ENCODE measurements at regions not wholly inside any gene's neighbourhood (a gene's known extent, or its start where the extent isn't known, plus 50 kb on each side); places are given as distances from the start of the nearest gene placed in this dataset.

DNA sequence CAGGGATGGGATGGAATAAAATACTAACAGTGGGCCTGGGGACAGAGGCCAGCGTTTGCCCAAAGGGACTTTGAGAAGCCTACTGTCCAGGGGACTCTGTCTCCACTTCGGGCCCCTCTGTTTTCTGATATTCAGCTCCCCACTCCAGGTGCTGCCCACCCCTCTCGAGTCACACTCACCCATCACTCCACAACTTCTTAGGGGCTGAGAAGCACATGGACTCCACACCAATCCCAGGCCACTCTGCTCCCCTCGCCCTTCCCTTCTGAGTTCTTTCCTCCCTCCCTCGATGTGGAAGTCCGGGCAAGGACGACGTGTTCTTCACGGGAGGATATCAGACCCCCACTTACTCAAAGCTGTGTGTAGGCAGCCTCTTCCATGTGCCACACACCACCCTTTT, 124.5 kb downstream of the BARX1 start:
- no peak for ATAC-seq
- Mint-ChIP-seq H3K36me3 (peaks cover 0 to 7% (median under 1%) of the 10 kb centered on the region in 5 donors), H3K27ac (no peak overlapping the region), H3K9me3 (peaks cover 0 to 30% (median 16%) of the 10 kb centered on the region in 11 donors), H3K27me3 (peaks cover 42 to 60% (median 55%) of the 10 kb centered on the region in 5 donors), H3K4me3 (peak overlapping the region in 1 of 10 donors; percentile 53), H3K4me1 (peaks cover 3 to 15% (median 12%) of the 10 kb centered on the region in 7 donors)
- Histone ChIP-seq H3K27ac (ENCODE audit: low read depth, low read length) (no peak overlapping the region), H3K36me3 (ENCODE audit: control insufficient read depth in 2 of 3, insufficient read depth in 3 of 3, low read length in 3 of 3) (no peaks in the 10 kb centered on the region), H3K4me3 (ENCODE audit: low read length) (no peak overlapping the region), H3K4me1 (ENCODE audit: control insufficient read depth in 2 of 2, insufficient read depth in 2 of 2, low read length in 2 of 2) (no peaks in the 10 kb centered on the region), H3K27me3 (ENCODE audit: control insufficient read depth in 2 of 2, insufficient read depth in 2 of 2, low read length in 2 of 2) (peaks cover 0 to 4% of the 10 kb centered on the region in 2 donors), H3K9me3 (ENCODE audit: control insufficient read depth in 2 of 3, low read length in 3 of 3) (no peaks in the 10 kb centered on the region)
- ChIA-PET CTCF (no interaction called here), POLR2A (no interaction called here)
- DNase-seq = no peak
- intact Hi-C loops (cut with micrococcal nuclease) = no loop called here

DNA sequence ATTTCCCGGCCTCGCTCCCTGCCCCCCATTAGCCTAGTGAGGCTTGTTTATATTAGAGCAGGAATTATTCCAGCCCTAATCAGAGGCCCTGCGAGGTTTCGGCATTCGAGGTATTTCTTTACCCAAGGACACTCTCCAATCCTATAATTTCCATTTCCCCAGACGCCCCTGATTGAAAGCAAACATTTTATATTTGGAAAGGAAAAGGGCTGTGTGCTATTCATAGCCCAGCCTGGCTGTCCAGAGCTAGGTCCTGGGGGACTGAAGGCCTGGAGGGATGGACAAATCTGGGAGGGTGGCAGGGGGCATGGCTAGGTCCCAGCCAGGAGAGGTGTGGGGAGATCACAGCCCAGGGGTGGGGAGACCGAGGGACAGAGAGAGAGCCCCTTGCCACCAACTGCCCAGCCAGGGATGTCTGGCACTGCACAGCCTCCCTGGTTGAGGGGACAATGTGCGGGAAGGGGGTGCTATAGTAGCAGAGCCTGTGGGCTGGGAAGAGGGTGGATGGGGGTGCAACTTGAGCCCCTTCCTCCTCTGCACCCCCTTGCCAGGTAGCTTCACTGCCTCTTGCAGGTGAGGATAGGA, 125.1 kb downstream of the BARX1 start:
- ChIA-PET POLR2A (no interaction called here), CTCF (no interaction called here)
- Mint-ChIP-seq H3K27ac (no peak overlapping the region), H3K4me1 (peaks cover 3 to 15% (median 12%) of the 10 kb centered on the region in 7 donors), H3K36me3 (peaks cover 0 to 7% (median 3%) of the 10 kb centered on the region in 5 donors), H3K9me3 (peaks cover 0 to 27% (median 14%) of the 10 kb centered on the region in 11 donors), H3K27me3 (peaks cover 39 to 56% (median 54%) of the 10 kb centered on the region in 5 donors), H3K4me3 (no peak overlapping the region)
- H3K4me3 ChIP-seq (ENCODE audit: low read length) = no peak overlapping the region
- H3K4me1 ChIP-seq (ENCODE audit: control insufficient read depth in 2 of 2, insufficient read depth in 2 of 2, low read length in 2 of 2) = no peaks in the 10 kb centered on the region
- no peaks in the 10 kb centered on the region for H3K36me3 ChIP-seq (ENCODE audit: control insufficient read depth in 2 of 3, insufficient read depth in 3 of 3, low read length in 3 of 3)
- no peaks in the 10 kb centered on the region for H3K27me3 ChIP-seq (ENCODE audit: control insufficient read depth in 2 of 2, insufficient read depth in 2 of 2, low read length in 2 of 2)
- intact Hi-C loops (cut with micrococcal nuclease) = no loop called here
- ATAC-seq = no peak
- H3K27ac ChIP-seq (ENCODE audit: low read depth, low read length) = no peak overlapping the region
- H3K9me3 ChIP-seq (ENCODE audit: control insufficient read depth in 2 of 3, low read length in 3 of 3) = no peaks in the 10 kb centered on the region
- DNase-seq = no peak

DNA sequence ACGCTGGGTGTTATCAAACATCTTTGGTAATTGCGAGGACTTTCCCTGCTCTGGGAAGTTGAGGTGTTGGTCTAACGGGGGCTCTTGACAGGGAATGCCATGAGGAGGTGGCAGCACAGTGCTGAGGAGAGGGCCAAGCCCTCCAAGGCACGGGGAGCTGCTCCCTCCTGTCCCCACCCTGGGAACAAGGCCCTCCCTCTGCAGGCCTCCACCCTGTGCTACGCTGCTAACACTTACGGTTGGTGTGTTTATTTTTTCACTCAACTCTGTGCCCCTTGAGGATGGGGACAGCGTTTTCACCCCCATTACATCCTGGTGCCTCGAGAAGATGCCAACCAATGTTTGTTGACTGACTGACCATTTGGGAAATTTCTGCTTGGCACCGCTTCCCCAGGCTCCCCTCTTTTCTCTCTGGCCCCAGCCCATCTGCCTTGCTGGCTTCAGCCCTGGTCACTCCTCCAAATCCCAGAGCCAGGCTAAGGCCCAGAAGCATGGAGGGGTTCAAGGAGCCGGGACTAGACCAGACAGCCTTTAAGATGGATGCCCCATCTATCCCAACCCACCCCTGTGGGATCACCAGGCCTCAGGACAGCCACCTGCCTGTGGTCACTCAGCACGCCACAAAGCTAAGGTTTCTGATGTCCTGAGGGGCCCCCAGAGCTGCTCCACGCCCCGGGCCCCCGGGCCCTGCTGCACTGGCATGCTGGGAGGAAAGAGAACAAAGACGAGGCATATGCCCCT, 125.7 kb downstream of the BARX1 start:
- DNase-seq = no peak
- ChIA-PET CTCF (no interaction called here), POLR2A (no interaction called here)
- Mint-ChIP-seq H3K27me3 (peaks cover 34 to 58% (median 55%) of the 10 kb centered on the region in 5 donors), H3K4me3 (no peak overlapping the region), H3K4me1 (peaks cover 3 to 15% (median 12%) of the 10 kb centered on the region in 7 donors), H3K9me3 (peaks cover 0 to 20% (median 9%) of the 10 kb centered on the region in 11 donors), H3K36me3 (peaks cover 0 to 7% (median 4%) of the 10 kb centered on the region in 5 donors), H3K27ac (no peak overlapping the region)
- intact Hi-C loops (cut with micrococcal nuclease) = no loop called here
- no peak for ATAC-seq
- no peaks in the 10 kb centered on the region for H3K9me3 ChIP-seq (ENCODE audit: control insufficient read depth in 2 of 3, low read length in 3 of 3)
- no peaks in the 10 kb centered on the region for H3K27me3 ChIP-seq (ENCODE audit: control insufficient read depth in 2 of 2, insufficient read depth in 2 of 2, low read length in 2 of 2)
- no peaks in the 10 kb centered on the region for H3K4me1 ChIP-seq (ENCODE audit: control insufficient read depth in 2 of 2, insufficient read depth in 2 of 2, low read length in 2 of 2)
- H3K27ac ChIP-seq (ENCODE audit: low read depth, low read length) = no peak overlapping the region
- H3K4me3 ChIP-seq (ENCODE audit: low read length) = no peak overlapping the region
- no peaks in the 10 kb centered on the region for H3K36me3 ChIP-seq (ENCODE audit: control insufficient read depth in 2 of 3, insufficient read depth in 3 of 3, low read length in 3 of 3)

DNA sequence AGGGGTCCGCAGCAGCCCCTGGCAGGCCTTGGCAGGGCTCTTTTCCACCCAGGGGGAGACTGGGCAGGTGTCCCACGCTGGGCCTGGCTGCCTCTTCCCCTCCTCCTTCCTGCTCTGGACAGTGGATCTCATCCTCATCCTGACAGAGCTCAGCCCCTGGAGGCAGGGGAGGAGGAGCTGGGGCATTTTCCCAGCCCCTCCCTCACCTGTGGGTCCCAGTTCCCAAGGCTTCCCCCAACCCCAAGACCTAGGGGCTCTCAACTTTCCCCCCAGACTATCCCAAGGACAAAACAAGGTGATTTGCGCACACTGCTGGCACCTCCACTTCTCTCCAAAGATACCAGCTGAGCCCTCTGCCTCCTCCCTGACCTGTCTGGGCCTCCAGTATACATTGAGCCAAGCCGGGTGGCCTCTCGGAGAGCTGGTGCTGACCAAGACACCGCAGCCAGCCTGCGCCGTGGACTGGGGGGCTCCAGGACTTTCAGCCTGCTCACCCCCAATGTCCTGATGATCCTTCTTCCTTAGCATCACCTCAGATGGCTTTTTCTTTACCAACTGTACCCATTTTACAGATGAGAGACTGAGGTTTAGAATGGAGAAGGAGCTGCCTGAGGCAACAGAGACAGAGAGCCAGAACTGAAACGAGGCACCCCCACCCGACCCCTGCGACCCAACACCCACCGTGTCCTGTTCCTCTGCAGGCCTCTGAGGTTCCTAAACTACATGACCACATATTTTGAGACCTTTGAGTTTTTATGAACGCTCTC, 126.6 kb downstream of the BARX1 start:
- no peak overlapping the region for H3K27ac ChIP-seq (ENCODE audit: low read depth, low read length)

DNA sequence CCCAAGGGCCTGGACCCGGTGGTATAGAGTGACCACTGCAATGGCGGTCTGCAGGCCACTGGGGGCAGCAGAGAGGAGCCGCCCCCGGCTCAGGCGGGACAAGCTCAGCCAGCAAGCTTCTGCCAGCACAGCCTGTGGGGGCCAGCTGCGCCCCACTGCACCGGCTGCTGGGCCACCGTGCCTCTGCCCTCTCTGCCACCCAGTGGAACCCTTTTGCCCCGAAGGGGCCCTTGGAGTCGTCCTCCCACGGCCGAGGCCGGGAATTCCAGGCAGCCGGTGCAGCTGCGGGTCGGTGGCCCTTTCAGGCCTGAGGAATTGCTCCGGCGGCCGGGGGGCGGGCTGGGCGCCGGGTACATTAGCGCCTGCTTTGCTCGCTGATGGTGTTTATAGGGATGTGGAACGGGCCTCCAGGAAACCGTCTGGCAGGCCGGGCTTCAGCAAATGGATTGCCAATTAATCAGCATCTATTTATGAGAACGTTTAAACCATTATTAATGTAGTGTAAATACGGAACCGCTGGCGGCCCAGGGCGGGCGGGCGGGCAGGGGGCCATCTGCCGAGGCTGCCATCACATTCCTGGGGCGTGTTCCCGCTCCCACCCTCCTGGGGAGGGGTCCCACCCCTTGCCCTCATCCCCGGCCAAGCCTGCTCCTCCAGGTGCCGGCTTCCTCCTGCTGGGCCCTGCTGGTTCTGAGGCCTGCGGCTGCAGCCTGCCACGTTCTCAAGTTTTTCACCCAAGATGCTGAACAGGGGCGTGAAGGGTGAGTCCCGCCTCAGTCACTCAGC, 127.4 kb downstream of the BARX1 start:
- peaks cover 33 to 64% (median 53%) of the 10 kb centered on the region in 5 donors for H3K27me3 Mint-ChIP-seq
- no peak overlapping the region for H3K27ac Mint-ChIP-seq

More for the DNA sequence above, 126.6 kb downstream of the BARX1 start:
- no peaks in the 10 kb centered on the region for H3K4me1 ChIP-seq (ENCODE audit: control insufficient read depth in 2 of 2, insufficient read depth in 2 of 2, low read length in 2 of 2)
- peak overlapping the region in 1 of 10 donors; percentile 60 for H3K4me3 Mint-ChIP-seq
- peaks cover 3 to 15% (median 12%) of the 10 kb centered on the region in 7 donors for H3K4me1 Mint-ChIP-seq
- ChIA-PET POLR2A (no interaction called here), CTCF (no interaction called here)
- no peak overlapping the region for H3K4me3 ChIP-seq (ENCODE audit: low read length)
- H3K36me3 ChIP-seq (ENCODE audit: control insufficient read depth in 2 of 3, insufficient read depth in 3 of 3, low read length in 3 of 3) = no peaks in the 10 kb centered on the region
- no peak overlapping the region for H3K27ac Mint-ChIP-seq
- peaks cover 0 to 15% (median 7%) of the 10 kb centered on the region in 11 donors for H3K9me3 Mint-ChIP-seq
- H3K27me3 ChIP-seq (ENCODE audit: control insufficient read depth in 2 of 2, insufficient read depth in 2 of 2, low read length in 2 of 2) = no peaks in the 10 kb centered on the region
- no peak for DNase-seq
- intact Hi-C loops (cut with micrococcal nuclease) = no loop called here
- H3K27me3 Mint-ChIP-seq = peaks cover 32 to 58% (median 55%) of the 10 kb centered on the region in 5 donors
- H3K9me3 ChIP-seq (ENCODE audit: control insufficient read depth in 2 of 3, low read length in 3 of 3) = no peaks in the 10 kb centered on the region
- H3K36me3 Mint-ChIP-seq = peaks cover 0 to 7% (median 4%) of the 10 kb centered on the region in 5 donors
- ATAC-seq = no peak

More for the DNA sequence above, 127.4 kb downstream of the BARX1 start:
- no peak overlapping the region for H3K4me3 ChIP-seq (ENCODE audit: low read length)
- intact Hi-C loops (cut with micrococcal nuclease) = loop anchor here in 1 of 2 donors (2.0 kb wide), 1 partner anchor 385 kb away; no protein-coding TSS in a partner anchor
- H3K36me3 ChIP-seq (ENCODE audit: control insufficient read depth in 2 of 3, insufficient read depth in 3 of 3, low read length in 3 of 3) = no peaks in the 10 kb centered on the region
- Mint-ChIP-seq H3K4me1 (peaks cover 3 to 15% (median 12%) of the 10 kb centered on the region in 7 donors), H3K36me3 (peaks cover 0 to 7% (median 0%) of the 10 kb centered on the region in 5 donors), H3K9me3 (peaks cover 0 to 7% (median 4%) of the 10 kb centered on the region in 11 donors), H3K4me3 (peak overlapping the region in 2 of 10 donors; percentile 60 to 72)
- ATAC-seq (peak; percentile 75), DNase-seq (peak in 6 of 9 donors; percentile 19 to 56 (median 29))
- no peaks in the 10 kb centered on the region for H3K9me3 ChIP-seq (ENCODE audit: control insufficient read depth in 2 of 3, low read length in 3 of 3)
- POLR2A ChIA-PET = no interaction called here
- CTCF ChIA-PET = interaction anchor here (2.5 kb wide), 1 partner anchor 135 kb away, joined by 10 read pairs; no protein-coding TSS in a partner anchor
- no peaks in the 10 kb centered on the region for H3K27me3 ChIP-seq (ENCODE audit: control insufficient read depth in 2 of 2, insufficient read depth in 2 of 2, low read length in 2 of 2)
- no peaks in the 10 kb centered on the region for H3K4me1 ChIP-seq (ENCODE audit: control insufficient read depth in 2 of 2, insufficient read depth in 2 of 2, low read length in 2 of 2)
- no peak overlapping the region for H3K27ac ChIP-seq (ENCODE audit: low read depth, low read length)
